ENCODE measurements at regions not wholly inside any gene's neighbourhood (a gene's known extent, or its start where the extent isn't known, plus 50 kb on each side); places are given as distances from the start of the nearest gene placed in this dataset.
"Not testable (repeated sequence)": the region's sequence is repeated elsewhere in the genome, so short reads cannot be mapped to it uniquely, and the experiment has no call there.

DNA sequence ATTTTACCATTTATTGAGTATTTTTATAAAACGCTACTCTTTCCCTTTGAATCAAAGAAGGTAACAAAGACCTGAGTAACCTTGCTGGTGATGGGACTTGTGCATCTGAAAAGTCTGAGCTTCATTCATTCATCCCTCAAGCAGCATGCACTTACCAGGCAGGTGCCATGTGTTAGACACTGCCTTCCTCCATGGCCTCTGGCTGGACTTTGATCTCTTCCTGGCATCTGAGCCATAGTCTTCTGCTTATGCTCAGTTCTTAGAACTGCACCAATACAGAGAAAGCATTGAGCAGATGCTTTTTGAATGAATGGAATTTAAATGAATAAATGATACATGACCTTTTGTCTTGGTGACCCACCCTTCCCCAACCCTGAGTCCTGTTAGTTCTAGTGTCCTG is 251.4 kb upstream of the COPS8 start:
- DNase-seq: no peak

DNA sequence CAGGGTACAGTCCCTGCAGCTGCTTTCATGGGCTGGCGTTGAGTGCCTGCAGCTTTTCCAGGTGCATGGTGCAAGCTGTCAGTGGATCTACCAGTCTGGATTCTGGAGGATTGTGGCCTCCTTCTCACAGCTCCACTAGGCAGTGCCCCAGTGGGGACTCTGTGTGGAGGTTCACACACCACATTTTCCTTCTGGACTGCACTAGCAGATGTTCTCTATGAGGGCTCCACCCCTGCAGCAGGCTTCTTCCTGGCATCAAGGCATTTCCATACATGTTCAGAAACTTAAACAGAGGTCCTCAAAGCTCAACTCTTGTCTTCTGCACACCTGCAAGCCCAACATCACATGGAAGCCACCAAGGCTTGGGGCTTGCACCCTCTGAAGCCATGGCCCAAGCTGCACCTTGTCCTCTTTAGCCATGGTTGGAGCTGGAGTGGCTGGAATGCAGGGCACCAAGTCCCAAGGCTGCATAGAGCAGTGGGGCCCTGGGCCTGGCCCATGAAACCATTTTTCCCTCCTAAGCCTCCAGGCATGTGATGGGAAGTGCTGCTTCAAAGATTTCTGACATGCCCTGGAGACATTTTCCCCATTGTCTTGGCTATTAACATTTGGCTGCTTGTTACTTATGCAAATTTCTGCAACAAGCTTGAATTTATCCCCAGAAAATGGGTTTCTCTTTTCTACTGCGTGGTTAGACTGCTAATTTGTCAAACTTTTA is 250.2 kb upstream of the COPS8 start:
- no peak for DNase-seq

DNA sequence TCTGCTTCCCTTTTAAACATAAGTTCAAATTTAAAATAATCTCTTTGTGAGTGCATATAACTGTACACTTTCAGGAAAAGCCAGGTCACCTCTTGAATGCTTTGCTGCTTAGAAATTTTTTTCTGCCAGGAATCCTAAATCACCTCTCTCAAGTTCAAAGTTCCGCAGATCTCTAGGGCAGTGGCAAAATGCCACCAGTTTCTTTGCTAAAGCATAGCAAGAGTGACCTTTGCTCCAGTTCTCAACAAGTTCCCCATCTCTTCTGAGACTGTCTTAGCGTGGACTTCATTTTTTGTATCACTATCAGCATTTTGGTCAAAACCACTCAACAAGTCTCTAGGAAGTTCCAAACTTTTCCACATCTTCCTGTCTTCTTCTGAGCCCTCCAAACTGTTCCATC is 249.7 kb upstream of the COPS8 start:
- not testable (repeated sequence) for DNase-seq

DNA sequence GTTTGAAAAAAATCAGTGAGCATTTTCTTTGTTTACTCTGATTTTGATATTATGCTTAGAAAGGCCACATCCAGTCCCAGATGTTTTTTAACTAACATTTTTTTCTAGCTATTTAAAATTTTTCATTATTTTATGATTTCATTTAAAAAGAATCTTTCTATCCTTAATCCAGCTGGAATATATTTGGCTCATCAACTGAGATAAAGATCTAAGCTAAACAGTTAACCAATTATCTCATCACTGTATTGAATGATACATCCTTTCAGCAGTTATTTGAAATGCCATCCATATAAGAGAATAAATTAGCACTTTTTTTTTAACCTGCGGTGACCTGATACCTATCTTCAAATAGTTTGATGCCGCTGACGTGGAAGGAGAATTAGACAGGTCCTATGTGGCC is 245.5 kb upstream of the COPS8 start:
- DNase-seq: no peak

DNA sequence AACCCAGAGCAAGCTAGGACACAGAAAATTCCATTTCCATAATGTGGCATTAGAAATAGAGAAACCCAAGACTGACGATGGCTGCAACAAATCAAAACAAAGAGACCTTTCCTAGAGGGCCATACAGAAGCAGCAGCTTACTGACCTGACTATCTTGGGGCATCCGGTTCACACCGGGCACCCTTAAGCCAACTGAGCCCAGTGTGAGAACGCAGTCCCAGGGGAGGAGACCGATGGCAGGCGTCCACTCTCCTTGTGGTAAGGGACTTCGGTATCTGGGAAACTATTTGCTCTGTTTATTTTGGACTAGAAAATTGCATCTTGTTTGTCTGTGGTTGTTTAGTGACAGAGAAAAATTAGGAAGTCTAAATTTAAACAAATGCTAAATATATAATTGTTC is 244.8 kb upstream of the COPS8 start:
- no peak for DNase-seq

DNA sequence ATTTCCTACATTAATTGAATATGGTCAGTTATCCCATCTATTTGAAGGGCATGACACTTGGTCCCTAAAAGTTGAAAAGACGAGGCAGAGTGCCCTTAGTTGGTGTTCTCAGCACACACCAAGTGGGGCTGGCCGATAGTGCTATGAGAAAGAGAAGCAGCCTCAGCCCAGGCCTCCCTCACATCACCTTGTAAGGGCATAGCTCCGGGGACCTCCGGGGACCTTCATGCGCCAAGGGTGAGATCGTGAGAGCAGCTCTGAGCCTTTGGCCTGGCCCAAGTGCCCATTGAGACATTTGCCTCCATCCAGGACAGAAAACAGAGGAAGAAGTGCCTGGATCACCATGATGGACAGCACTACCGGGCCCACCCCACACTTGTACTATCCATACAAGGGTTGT is 244.3 kb upstream of the COPS8 start:
- no peak for DNase-seq

DNA sequence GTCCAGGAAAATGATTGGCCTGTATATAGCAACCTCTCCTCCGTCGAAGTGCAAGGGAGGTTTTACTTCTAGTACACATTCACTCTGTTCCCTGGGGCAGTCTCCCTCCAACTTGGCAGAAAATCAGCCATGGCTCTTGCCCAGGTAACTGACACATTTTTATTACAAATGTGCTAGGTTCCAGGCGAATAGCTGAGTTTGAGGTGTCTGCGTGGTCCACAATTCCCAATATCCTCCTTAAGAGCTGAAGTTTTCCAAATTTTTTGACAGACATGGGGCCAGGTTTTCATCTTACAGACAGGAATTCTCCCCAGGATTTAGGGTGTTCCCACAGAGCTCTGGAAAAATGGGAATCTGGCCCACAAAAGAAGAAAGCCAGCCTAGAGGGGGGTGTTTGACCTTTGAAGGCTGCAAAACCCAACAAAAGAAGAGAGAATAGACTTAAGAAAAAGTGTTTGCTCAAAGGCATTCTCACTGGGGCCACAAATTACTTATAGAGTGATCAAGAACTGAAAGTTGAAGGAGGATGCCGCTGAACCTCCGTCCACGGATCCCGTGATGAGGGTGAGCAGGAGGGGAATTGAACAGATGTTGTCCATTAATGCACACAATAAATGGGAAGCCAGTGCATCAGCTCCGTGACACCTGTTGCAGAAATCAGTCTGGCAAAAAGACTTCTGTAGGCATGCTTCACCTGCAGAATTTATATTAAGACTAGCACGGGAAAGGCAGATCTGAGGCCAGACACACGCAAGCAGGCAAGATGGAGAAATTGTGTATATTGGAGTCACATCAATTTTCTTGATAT is 242.3 kb upstream of the COPS8 start:
- no peak for DNase-seq

DNA sequence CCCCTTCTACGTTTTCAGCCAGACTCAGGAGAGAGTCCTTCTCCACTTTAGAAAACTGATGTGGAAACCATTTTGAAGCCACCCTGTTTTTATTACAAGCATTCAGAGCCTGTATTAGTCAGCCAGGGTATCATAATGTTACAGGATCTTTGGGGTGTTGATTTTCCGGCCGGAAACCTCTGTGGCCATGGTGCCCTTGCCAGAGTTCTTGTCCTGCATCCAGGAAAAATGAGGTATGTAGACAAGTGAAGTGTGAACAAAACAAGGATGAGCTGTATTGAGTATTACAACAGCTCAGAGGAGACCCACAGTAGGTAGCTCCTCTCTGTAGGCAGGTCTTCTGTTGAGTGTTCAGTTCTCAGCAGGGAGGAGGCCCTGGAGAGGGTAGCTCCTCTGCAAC is 241.0 kb upstream of the COPS8 start:
- DNase-seq: no peak

DNA sequence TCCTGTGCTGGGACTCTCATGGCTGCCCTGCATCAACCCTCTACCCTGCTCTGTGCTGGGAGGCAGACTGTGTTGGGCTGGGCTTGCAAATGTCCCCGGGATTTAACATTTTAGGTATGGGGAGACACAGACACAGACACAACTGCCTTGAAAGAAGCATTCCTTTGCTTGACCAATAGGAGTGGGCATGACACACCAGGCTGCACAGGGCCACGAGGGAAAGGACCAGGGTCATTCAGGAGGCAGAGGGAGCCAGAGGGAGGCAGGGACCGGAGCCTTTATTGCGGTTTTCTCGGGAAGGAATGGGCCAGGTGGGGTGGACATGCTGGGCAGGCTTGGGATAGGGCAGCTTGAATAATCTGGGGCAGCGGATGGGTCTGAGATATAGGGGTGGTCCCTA is 238.7 kb upstream of the COPS8 start:
- no peak for DNase-seq

DNA sequence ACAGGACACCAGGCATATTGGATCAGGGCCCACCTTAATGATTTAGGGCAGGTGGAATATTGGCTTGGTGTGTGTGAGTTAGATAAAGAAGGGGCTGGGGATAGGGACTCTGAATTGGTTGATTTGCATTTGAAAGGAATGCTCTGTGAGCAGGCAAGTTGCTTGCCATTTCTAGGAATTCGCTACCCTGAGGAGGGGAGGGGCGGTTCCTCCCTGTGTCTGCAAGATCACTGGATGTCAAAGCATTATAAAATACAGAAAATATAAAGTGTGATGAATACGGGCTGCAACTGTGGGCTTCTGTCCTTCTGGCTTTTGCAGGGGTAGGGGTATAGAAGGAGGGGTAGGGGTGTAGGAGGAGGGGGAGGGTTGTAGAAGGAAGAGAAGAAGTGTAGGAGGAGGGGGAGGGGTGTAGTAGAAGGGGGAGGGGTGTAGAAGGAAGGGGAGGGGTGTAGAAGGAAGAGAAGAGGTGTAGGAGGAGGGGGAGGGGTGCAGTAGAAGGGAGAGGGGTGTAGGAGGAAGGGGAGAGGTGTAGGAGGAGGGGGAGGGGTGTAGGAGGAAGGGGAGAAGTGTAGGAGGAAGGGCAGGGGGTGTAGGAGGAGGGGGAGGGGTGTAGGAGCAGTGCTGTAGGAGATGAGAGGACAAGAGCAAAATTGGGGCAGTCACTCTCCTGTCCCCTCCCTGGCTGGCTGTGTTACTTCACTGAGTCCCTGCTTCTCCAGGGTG is 238.0 kb upstream of the COPS8 start:
- no peak for DNase-seq

DNA sequence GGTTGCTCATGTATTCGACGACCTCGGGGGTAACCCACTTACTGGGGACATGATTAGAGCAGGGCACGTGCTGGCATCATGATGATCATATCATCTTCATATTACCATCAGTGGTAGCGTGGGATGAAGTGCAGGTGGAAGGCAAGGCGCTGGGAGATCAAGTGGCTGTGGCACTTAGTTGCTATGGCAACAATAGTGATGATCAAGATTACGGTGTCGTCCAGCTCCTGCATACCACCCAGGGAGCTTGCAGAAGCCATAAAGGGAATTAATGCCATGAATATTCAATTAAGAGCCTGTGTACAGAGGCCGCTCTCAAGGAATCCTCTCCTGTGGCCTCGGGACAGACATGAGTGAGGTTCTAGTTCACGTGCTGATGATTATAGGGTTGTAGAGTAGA is 237.2 kb upstream of the COPS8 start:
- peak; percentile 55 for DNase-seq

DNA sequence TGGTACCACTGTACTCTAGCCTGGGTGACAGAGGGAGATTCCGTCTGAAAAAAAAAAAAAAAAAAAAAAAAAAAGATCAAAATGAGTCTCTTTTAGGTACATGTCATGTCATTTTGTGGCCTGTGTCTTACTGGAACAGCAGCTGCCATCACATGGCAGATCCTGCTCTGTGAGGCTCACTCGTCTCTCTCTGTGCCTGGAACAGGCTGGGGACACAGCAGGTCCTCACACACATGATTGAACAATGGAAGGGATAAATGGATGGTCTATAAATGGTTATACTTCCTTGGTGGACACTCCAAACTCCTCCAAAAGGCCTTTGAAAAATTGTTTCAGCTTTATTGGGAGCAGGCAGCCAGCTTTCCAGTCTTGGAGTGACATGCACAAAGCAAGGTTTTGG is 236.2 kb upstream of the COPS8 start:
- DNase-seq: no peak

DNA sequence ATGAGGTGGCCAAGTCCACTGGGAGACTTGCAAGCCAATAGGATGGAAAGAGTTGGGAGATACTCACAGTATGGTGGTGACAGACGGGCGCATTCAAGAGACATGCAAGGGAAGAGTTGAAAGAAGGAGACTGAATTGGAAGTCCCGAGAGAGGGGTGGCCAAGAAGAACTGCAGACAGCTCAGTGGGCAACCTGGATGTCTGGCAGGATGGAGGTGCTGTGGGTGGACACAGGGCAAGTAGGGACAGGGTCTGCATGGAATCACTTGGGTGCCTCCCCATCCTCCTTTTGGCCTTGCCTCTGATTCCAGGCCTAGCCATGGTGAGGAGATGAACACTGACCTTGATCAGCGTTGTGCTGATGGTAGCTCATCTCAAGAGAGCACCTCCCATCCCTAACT is 235.7 kb upstream of the COPS8 start:
- no peak for DNase-seq

DNA sequence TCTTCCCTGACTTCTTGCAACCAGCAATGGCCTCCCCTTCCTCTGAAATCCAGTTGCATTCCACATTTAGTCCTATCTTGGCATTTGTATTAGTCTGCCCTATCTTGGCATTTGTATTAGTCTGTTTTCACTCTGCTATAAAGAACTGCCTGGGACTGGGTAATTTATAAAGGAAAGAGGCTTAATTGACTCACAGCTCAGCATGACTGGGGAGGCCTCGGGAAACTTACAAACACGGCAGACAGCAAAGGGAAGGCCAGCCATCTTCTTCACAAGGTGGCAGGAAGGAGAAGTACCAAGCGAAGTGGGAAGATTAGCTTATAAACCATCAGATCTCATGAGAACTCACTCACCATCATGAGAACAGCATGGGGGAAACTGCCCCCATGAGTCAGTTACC is 234.5 kb upstream of the COPS8 start:
- no peak for DNase-seq

DNA sequence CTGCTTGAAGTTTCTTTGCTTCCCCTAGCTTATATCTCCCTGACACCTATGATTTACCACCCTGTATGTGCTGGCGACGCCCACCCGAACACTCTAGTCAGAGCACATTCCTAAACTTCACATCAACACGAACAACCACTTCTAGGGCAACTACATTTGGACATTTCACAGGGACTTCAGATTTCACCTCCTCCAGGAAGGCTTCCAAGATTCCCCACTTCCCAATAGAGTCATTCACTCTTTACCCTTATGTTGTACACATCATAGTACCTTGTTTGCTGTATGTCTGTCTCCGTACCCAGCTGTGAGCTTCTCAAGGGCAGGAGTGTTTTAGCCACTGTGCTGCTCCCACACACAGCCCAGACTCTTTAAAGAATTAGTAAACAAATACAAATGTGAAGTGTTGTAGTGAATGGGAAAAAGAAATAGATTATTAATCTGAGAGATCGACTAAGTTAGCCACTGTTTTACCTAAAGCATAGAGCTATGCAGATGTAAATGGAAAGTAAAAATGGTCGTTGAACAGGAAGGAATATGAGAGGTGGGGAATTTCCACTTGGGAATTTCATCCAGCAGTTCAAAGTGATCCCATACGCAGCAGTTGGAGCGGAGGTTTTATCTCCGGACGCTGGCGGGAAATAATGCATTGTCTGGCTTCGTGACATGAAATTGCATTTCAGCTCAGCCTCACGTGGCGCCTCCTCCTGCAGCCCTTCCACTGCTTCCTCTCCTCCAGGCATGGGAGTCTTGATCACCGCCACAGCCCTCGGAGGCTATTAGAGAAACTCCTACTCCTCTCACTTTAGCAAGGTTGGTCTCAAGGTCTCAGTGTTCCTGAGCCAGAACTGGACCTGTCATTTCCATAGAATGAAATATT is 233.4 kb upstream of the COPS8 start:
- no peak for DNase-seq

DNA sequence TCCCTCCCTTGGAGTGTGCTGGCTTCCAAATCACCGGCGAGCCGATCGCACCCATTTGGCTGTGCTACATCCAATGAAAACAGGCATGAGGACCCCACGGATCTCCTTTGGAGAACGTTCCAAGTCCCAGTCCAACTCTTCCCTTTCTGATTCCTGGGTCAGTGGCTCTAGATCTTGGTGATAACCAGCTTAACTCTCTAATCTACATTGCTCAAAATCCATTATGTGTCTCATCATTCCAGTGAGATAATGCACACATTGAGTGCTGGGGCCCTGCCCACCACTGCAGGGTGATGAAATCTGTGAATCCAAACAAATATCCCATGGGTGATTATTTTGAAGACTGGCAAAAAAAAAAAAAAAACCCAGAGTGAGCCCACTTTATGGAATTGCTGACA is 232.7 kb upstream of the COPS8 start:
- no peak for DNase-seq

DNA sequence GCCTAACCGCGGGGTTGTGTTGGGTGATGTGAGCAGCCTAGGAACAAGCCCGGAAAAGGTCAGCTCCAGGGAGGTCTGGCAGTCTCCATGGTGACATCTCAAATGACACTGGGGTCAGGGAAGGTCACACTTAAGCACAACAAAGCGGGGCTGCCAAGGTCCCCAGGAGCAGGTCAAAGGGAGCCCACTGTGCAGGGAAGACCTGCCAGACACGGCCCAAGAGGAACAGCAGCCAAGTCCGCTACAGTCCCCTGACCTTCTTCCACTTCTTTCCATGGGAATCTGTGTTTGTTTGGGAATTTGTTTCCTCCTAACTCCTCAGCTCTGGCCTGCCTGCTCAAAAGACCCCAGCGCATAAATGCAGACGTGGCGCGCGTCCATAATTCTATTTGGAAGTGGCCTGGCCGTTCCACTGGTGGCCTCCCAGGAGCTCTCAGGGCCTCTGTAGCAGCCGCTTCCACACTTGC is 232.1 kb upstream of the COPS8 start:
- no peak for DNase-seq

DNA sequence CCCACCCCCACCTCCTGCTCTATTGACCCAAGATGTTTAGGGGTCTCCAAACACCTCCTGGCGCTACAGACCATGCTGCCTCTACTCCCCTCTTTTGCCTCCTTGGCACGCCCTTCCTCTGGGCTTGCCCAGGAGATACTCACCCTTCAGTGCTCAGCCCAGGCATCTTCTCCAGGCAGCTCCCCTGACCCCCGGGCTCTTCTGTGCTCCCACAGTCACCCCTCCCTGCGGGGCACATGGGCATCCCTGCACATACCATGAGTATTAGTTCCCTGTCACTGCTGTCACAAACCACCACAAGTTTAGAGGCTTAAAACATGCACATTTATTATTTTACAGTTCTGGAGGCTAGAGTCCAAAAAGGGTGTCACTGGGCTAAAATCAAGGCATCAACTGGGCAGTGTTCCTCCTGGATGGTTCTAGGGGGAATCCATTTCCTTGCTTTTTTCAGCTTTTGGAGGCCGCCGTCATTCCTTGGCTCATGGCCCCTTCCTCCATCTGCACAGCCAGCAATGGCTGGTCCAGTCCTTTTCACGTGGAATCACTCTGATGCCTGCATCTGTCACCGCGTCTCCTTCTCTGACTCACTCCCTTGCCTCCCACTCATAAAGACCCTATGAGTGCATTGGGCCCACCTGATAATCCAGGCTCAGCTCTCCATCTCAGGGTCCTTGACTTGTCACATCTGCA is 230.4 kb upstream of the COPS8 start:
- no peak for DNase-seq

DNA sequence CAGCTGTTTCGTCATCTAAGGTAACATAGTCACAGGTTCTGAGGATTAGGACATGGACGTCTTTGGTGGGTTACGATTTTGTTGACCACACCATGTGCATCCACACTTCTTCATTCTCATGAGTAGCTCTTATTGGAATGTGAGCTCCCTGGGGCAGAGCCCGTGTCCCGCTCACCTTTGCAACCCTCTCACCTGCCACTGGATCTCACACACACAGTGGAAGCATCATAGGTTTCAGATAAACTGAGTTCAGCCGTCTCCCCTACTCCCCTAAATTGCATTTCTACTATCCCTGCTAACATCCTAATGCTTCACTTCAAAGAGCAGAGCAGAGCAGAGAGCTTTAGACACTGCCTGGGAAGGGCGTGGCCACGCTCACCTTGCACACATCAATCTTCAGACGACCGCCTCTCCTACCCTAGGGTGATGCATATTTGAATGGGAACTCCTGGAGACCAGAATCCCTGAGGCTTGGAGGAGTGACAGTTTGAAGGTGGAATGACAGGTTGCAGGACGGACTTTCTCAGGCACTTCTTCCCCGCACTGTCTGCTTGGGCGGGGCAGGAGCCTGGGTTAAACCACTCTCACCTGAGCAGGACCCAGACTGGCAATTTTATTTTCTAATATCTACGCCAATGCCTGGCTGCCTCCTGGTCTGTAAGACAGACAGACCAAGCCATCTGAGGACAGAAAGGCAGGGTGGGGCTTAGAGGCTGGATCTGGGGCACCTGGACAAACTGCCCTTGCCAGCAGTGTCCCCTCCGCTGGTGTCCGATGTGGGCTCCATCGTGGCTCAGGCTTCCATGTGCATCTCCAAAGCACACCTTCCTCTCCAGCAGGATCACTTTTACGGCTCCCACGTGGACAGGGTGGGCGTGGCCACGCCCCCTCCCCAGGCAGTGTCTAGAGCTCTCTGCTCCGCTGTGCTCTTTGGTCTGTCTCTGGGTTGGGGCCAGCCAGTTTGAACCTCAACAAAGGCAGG is 229.5 kb upstream of the COPS8 start:
- no peak for DNase-seq

DNA sequence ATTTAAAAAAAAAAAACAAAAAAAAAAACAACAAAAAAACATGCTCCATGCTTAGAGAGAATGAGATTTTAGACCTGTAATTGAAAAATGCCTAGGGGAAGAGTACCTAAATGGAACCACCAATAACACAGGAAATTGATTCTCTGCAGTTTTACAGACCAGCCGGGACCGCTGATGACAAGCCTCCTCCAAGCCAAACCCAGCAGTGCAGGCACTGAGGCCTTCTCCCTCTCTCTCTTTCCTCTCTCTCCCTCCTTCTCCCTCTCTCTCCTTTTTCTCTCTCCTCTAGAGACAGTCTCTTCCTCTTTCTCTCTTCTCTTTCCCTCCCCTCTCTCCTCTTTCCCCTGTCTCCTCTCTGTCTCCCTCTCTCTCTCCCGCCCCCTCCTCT is 228.8 kb upstream of the COPS8 start:
- DNase-seq: no peak

DNA sequence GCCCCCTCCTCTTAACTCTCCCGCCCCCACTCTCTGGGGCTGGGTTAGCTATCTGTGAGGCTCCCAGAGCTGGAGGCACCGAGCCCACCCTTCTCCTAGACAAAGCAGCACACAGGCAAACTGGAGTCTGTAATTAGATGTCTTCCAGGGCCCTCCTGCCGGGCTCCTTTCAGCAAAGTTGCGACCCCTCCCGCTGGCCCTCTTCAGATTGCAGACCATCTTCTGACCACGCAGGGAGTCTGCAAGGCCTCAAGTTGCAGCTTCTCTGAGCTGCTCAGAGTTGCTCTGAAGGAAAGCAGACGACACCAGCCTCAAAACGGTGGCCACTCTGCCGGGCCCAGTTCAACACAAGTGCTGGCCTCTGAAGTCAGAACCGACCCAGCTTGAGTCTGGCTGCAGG is 228.4 kb upstream of the COPS8 start:
- DNase-seq: no peak
